HepG2 (cell line): ENCODE measurements at regions not wholly inside any gene's neighbourhood (a gene's known extent, or its start where the extent isn't known, plus 50 kb on each side); places are given as distances from the start of the nearest gene placed in this dataset.

Source experiments
- ARHGAP35 ChIP-seq: sonication (generic); formaldehyde crosslinking; IDR thresholded peaks from 2 replicates; pipeline ENCODE4 v1.9.0; 2022; ENCODE audit warnings: mild to moderate bottlenecking, inconsistent platforms, moderate library complexity, missing genetic modification reagents, borderline replicate concordance
- CREM ChIP-seq, 2 experiments: sonication (generic) in 1 of 2; formaldehyde crosslinking in 1 of 2; IDR thresholded peaks; 2 replicates each; pipeline versions ENCODE4 v1.4.0 to v1.6.1; 2016 to 2020; ENCODE audit warnings: antibody characterized with exemption in 1 of 2, mild to moderate bottlenecking in 1 of 2, missing genetic modification reagents in 1 of 2
- DPF2 ChIP-seq: sonication (generic); formaldehyde crosslinking; IDR thresholded peaks from 2 replicates; pipeline ENCODE4 v1.4.0; 2020; ENCODE audit warnings: mild to moderate bottlenecking, low read depth, missing genetic modification reagents, borderline replicate concordance
- GFI1 ChIP-seq: sonication (generic); formaldehyde crosslinking; IDR thresholded peaks from 2 replicates; pipeline ENCODE4 v1.5.0; 2020; ENCODE audit warnings: missing genetic modification reagents, mild to moderate bottlenecking, borderline replicate concordance
- HNF4A ChIP-seq: sonication (generic); formaldehyde crosslinking; IDR thresholded peaks from 2 replicates; pipeline ENCODE4 v1.4.0; 2020; ENCODE audit warnings: missing genetic modification reagents
- JUN ChIP-seq: sonication (generic); formaldehyde crosslinking; IDR thresholded peaks from 2 replicates; pipeline ENCODE4 v1.4.0; 2020; ENCODE audit warnings: mild to moderate bottlenecking, missing genetic modification reagents
- JUND ChIP-seq: sonication (generic); formaldehyde crosslinking; IDR thresholded peaks from 2 replicates; pipeline ENCODE4 v1.8.0; 2022; ENCODE audit warnings: mild to moderate bottlenecking, missing genetic modification reagents
- MIXL1 ChIP-seq: IDR thresholded peaks from 2 replicates; pipeline ENCODE4 v1.6.1; 2016
- NR2F2 ChIP-seq: IDR thresholded peaks from 2 replicates; pipeline ENCODE4 v1.6.1; 2012; ENCODE audit warnings: low read depth, inconsistent platforms, borderline replicate concordance
- U2AF2 ChIP-seq: fragments of 200-400 bp; formaldehyde crosslinking; IDR thresholded peaks from 2 replicates; pipeline ENCODE4 v1.6.1; 2017; ENCODE audit warnings: low read depth, mild to moderate bottlenecking, low read length
- ZBTB8A ChIP-seq: sonication (generic); formaldehyde crosslinking; IDR thresholded peaks from 2 replicates; pipeline ENCODE4 v1.4.0; 2020; ENCODE audit warnings: mild to moderate bottlenecking, low read depth, missing genetic modification reagents, borderline replicate concordance
- ZGPAT ChIP-seq: IDR thresholded peaks from 2 replicates; pipeline ENCODE4 v1.6.1; 2016; ENCODE audit warnings: mild to moderate bottlenecking
- ZNF562 ChIP-seq: sonication (generic); formaldehyde crosslinking; IDR thresholded peaks from 2 replicates; pipeline ENCODE4 v1.8.0; 2022; ENCODE audit warnings: missing genetic modification reagents, borderline replicate concordance
- ZNF609 ChIP-seq: sonication (generic); formaldehyde crosslinking; IDR thresholded peaks from 2 replicates; pipeline ENCODE4 v1.4.0; 2020; ENCODE audit warnings: mild to moderate bottlenecking, missing genetic modification reagents, borderline replicate concordance
- ZNF644 ChIP-seq: IDR thresholded peaks from 2 replicates; pipeline ENCODE4 v1.6.1; 2016; ENCODE audit warnings: low read depth
- ZNF747 ChIP-seq: sonication (generic); formaldehyde crosslinking; IDR thresholded peaks from 2 replicates; pipeline ENCODE4 v1.8.1; 2023; ENCODE audit warnings: missing genetic modification reagents, mild to moderate bottlenecking, borderline replicate concordance
- ZNF83 ChIP-seq: sonication (generic); formaldehyde crosslinking; IDR thresholded peaks from 2 replicates; pipeline ENCODE4 v1.4.0; 2020; ENCODE audit warnings: missing genetic modification reagents, mild to moderate bottlenecking, borderline replicate concordance
- ZSCAN25 ChIP-seq: sonication (generic); formaldehyde crosslinking; IDR thresholded peaks from 2 replicates; pipeline ENCODE4 v1.8.0; 2022; ENCODE audit warnings: mild to moderate bottlenecking, missing genetic modification reagents
- ZSCAN9 ChIP-seq: IDR thresholded peaks from 2 replicates; pipeline ENCODE4 v1.6.1; 2016; ENCODE audit warnings: borderline replicate concordance
- TF ChIP-seq, protein P1 (sequence below): IDR thresholded peaks from 2 replicates; pipeline ENCODE4 v1.6.1; 2012; ENCODE audit warnings: low read depth, low read length, improper control_type of control experiment
- TF ChIP-seq, protein P2 (sequence below): sonication (generic); formaldehyde crosslinking; IDR thresholded peaks from 2 replicates; pipeline ENCODE4 v1.4.0; 2020; ENCODE audit warnings: missing genetic modification reagents

DNA sequence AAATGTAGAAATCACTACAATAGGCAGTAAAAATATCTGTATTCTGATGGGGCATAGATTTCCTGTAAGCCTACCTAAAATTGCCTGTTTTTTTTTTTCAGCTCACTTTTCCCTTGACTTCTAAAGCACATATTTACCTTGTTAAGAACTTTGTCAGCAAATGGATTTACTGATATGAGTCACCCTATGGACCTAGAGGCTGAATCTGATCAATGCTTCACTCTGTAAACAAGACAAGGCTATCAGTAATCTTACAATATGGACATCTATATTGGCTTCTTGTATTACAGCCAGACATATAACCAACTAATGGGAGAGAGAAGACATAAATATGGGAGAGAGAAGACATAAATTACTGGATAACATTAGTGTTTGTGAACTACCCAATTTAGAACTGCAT lies 792.7 kb upstream of the CHD1 start (continued):
- TF ChIP-seq JUN (peak; percentile 89), NR2F2 (peak; percentile 71; the same call in 1 of the 2 replicates), U2AF2 (no peak), ZGPAT (CRISPR knock-in tag) (peak; percentile 83), ZNF562 (CRISPR knock-in tag) (no peak), ZSCAN9 (CRISPR knock-in tag) (no peak; the same call in 1 of the 2 replicates), ZSCAN25 (CRISPR knock-in tag) (no peak), DPF2 (CRISPR knock-in tag) (peak; percentile 92), GFI1 (CRISPR knock-in tag) (peak; percentile 83), MIXL1 (CRISPR knock-in tag) (peak; percentile 93), HNF4A (CRISPR knock-in tag) (peak; percentile 58), ZNF609 (peak; percentile 96), CREM (IDR thresholded peaks at IDR 0.05) (peak; percentile 55; the same call in 1 of the 2 replicates), CREM (CRISPR knock-in tag; IDR thresholded peaks at IDR 0.05) (no peak), ZNF83 (no peak), ZNF644 (CRISPR knock-in tag) (peak; percentile 78), ZNF747 (CRISPR knock-in tag) (no peak), ZBTB8A (CRISPR knock-in tag) (no peak), ARHGAP35 (CRISPR knock-in tag) (no peak), JUND (CRISPR knock-in tag) (peak; percentile 96)
- TF ChIP-seq, protein P1, sequence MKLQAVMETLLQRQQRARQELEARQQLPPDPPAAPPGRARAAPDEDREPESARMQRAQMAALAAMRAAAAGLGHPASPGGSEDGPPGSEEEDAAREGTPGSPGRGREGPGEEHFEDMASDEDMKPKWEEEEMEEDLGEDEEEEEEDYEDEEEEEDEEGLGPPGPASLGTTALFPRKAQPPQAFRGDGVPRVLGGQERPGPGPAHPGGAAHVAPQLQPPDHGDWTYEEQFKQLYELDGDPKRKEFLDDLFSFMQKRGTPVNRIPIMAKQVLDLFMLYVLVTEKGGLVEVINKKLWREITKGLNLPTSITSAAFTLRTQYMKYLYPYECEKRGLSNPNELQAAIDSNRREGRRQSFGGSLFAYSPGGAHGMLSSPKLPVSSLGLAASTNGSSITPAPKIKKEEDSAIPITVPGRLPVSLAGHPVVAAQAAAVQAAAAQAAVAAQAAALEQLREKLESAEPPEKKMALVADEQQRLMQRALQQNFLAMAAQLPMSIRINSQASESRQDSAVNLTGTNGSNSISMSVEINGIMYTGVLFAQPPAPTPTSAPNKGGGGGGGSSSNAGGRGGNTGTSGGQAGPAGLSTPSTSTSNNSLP = peak; percentile 98
- TF ChIP-seq, protein P2, sequence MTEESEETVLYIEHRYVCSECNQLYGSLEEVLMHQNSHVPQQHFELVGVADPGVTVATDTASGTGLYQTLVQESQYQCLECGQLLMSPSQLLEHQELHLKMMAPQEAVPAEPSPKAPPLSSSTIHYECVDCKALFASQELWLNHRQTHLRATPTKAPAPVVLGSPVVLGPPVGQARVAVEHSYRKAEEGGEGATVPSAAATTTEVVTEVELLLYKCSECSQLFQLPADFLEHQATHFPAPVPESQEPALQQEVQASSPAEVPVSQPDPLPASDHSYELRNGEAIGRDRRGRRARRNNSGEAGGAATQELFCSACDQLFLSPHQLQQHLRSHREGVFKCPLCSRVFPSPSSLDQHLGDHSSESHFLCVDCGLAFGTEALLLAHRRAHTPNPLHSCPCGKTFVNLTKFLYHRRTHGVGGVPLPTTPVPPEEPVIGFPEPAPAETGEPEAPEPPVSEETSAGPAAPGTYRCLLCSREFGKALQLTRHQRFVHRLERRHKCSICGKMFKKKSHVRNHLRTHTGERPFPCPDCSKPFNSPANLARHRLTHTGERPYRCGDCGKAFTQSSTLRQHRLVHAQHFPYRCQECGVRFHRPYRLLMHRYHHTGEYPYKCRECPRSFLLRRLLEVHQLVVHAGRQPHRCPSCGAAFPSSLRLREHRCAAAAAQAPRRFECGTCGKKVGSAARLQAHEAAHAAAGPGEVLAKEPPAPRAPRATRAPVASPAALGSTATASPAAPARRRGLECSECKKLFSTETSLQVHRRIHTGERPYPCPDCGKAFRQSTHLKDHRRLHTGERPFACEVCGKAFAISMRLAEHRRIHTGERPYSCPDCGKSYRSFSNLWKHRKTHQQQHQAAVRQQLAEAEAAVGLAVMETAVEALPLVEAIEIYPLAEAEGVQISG (CRISPR knock-in tag) = no peak
